Parathyroid adenoma (tissue), 2 donors: ENCODE measurements at regions not wholly inside any gene's neighbourhood (a gene's known extent, or its start where the extent isn't known, plus 50 kb on each side); places are given as distances from the start of the nearest gene placed in this dataset.

ENCODE experiments used
- H2AFZ ChIP-seq: fragments of 300-600 bp; sonication (generic); one replicate; pipeline ENCODE4 v1.7.0; 2017; ENCODE audit warnings: antibody characterized with exemption, mild to moderate bottlenecking
- H3K27ac ChIP-seq: fragments of 300-600 bp; sonication (generic); one replicate; pipeline ENCODE4 v1.7.0; 2017
- H3K27me3 ChIP-seq: fragments of 300-600 bp; sonication (generic); one replicate; pipeline ENCODE4 v1.7.0; 2017; ENCODE audit warnings: low read length; ENCODE audit not compliant: control insufficient read depth, insufficient read depth
- H3K36me3 ChIP-seq: fragments of 300-600 bp; sonication (generic); one replicate; pipeline ENCODE4 v1.7.0; 2017; ENCODE audit warnings: low read length; ENCODE audit not compliant: control insufficient read depth, insufficient read depth
- H3K4me1 ChIP-seq: fragments of 300-600 bp; sonication (generic); one replicate; pipeline ENCODE4 v1.7.0; 2017; ENCODE audit warnings: control low read depth
- H3K4me2 ChIP-seq: fragments of 300-600 bp; sonication (generic); one replicate; pipeline ENCODE4 v1.7.0; 2017; ENCODE audit warnings: low read length
- H3K4me3 ChIP-seq: fragments of 300-600 bp; sonication (generic); one replicate; pipeline ENCODE4 v1.7.0; 2017; ENCODE audit warnings: low read depth, low read length
- H3K79me2 ChIP-seq: fragments of 300-600 bp; sonication (generic); one replicate; pipeline ENCODE4 v1.7.0; 2017; ENCODE audit warnings: control low read depth
- H3K9ac ChIP-seq: fragments of 300-600 bp; sonication (generic); one replicate; pipeline ENCODE4 v1.7.0; 2017; ENCODE audit warnings: mild to moderate bottlenecking
- H3K9me3 ChIP-seq: fragments of 300-600 bp; sonication (generic); one replicate; pipeline ENCODE4 v1.7.0; 2017; ENCODE audit warnings: low read length; ENCODE audit not compliant: control insufficient read depth
- CTCF ChIP-seq: fragments of 300-600 bp; sonication (generic); IDR thresholded peaks from one replicate; pipeline ENCODE4 v1.7.0; 2017; ENCODE audit warnings: antibody characterized with exemption, mild to moderate bottlenecking
- donor health status: primary hyperparathyroidism.

GRCh38 chr18:29326214-29326613 lies 1149.3 kb upstream of the CDH2 start:
- Histone ChIP-seq H3K9me3 (no peaks in the 10 kb centered on the region), H3K4me3 (no peak overlapping the region), H3K9ac (no peak overlapping the region), H3K27ac (no peak overlapping the region), H2AFZ (no peak overlapping the region), H3K36me3 (no peaks in the 10 kb centered on the region), H3K79me2 (no peaks in the 10 kb centered on the region), H3K4me1 (no peaks in the 10 kb centered on the region), H3K27me3 (no peaks in the 10 kb centered on the region), H3K4me2 (no peak overlapping the region)
- no peak for TF ChIP-seq CTCF

- H3K4me1 ChIP-seq, result no peaks in the 10 kb centered on the region
- no peaks in the 10 kb centered on the region for H3K36me3 ChIP-seq
- H2AFZ ChIP-seq, result no peak overlapping the region
- no peaks in the 10 kb centered on the region for H3K27me3 ChIP-seq
- no peak overlapping the region for H3K4me2 ChIP-seq
- no peaks in the 10 kb centered on the region for H3K9me3 ChIP-seq
- no peak overlapping the region for H3K9ac ChIP-seq
- no peak overlapping the region for H3K4me3 ChIP-seq
- no peak overlapping the region for H3K27ac ChIP-seq
- H3K79me2 ChIP-seq, result no peaks in the 10 kb centered on the region
- TF ChIP-seq CTCF, result no peak
Observed at GRCh38 chr18:29321561-29321960, 1144.6 kb upstream of the CDH2 start.

GRCh38 chr18:29313312-29313711 lies 1136.4 kb upstream of the CDH2 start:
- Histone ChIP-seq H3K27ac (no peak overlapping the region), H3K27me3 (no peaks in the 10 kb centered on the region), H3K9ac (no peak overlapping the region), H3K9me3 (no peaks in the 10 kb centered on the region), H3K4me3 (no peak overlapping the region), H3K4me2 (no peak overlapping the region), H3K36me3 (no peaks in the 10 kb centered on the region), H3K4me1 (no peaks in the 10 kb centered on the region), H2AFZ (no peak overlapping the region), H3K79me2 (no peaks in the 10 kb centered on the region)
- TF ChIP-seq CTCF, result no peak

- no peak for TF ChIP-seq CTCF
- H3K27ac ChIP-seq, result no peak overlapping the region
- no peak overlapping the region for H3K4me3 ChIP-seq
- no peaks in the 10 kb centered on the region for H3K27me3 ChIP-seq
- no peak overlapping the region for H2AFZ ChIP-seq
- no peaks in the 10 kb centered on the region for H3K36me3 ChIP-seq
- H3K9me3 ChIP-seq, result no peaks in the 10 kb centered on the region
- H3K4me2 ChIP-seq, result no peak overlapping the region
- H3K9ac ChIP-seq, result no peak overlapping the region
- no peaks in the 10 kb centered on the region for H3K4me1 ChIP-seq
- H3K79me2 ChIP-seq, result no peaks in the 10 kb centered on the region
Observed at GRCh38 chr18:29311580-29311979, 1134.7 kb upstream of the CDH2 start.

GRCh38 chr18:29309366-29309765 lies 1132.4 kb upstream of the CDH2 start:
- H3K36me3 ChIP-seq, result no peaks in the 10 kb centered on the region
- no peaks in the 10 kb centered on the region for H3K79me2 ChIP-seq
- no peaks in the 10 kb centered on the region for H3K9me3 ChIP-seq
- no peak overlapping the region for H3K27ac ChIP-seq
- H3K4me3 ChIP-seq, result no peak overlapping the region
- TF ChIP-seq CTCF, result no peak
- H3K9ac ChIP-seq, result no peak overlapping the region
- no peak overlapping the region for H3K4me2 ChIP-seq
- no peaks in the 10 kb centered on the region for H3K27me3 ChIP-seq
- H3K4me1 ChIP-seq, result no peaks in the 10 kb centered on the region
- H2AFZ ChIP-seq, result no peak overlapping the region
